PFSK-1 (cell line): ENCODE measurements at regions not wholly inside any gene's neighbourhood (a gene's known extent, or its start where the extent isn't known, plus 50 kb on each side); places are given as distances from the start of the nearest gene placed in this dataset.

ENCODE experiments used
- POLR2AphosphoS5 ChIP-seq: IDR thresholded peaks from 2 replicates; pipeline ENCODE4 v1.6.1; 2012; ENCODE audit warnings: low read depth, mild to moderate bottlenecking, control low read depth, low read length, moderate library complexity
- SIN3A ChIP-seq: IDR thresholded peaks from 2 replicates; pipeline ENCODE4 v1.6.1; 2012; ENCODE audit warnings: mild to moderate bottlenecking, low read length, moderate library complexity, borderline replicate concordance; ENCODE audit not compliant: insufficient read depth
- TAF1 ChIP-seq: IDR thresholded peaks from 2 replicates; pipeline ENCODE4 v1.6.1; 2012; ENCODE audit warnings: low read length, control low read depth, borderline replicate concordance; ENCODE audit not compliant: insufficient read depth
- TF ChIP-seq, protein P1 (sequence below), 2 experiments: IDR thresholded peaks; 2 replicates each; pipeline versions ENCODE4 v1.6.1 to v1.8.0; 2011 to 2012; ENCODE audit warnings: low read depth in 2 of 2, low read length in 2 of 2, control low read depth in 1 of 2, inconsistent platforms in 1 of 2, mild to moderate bottlenecking in 1 of 2, moderate library complexity in 1 of 2; ENCODE audit not compliant: insufficient read depth in 1 of 2

DNA sequence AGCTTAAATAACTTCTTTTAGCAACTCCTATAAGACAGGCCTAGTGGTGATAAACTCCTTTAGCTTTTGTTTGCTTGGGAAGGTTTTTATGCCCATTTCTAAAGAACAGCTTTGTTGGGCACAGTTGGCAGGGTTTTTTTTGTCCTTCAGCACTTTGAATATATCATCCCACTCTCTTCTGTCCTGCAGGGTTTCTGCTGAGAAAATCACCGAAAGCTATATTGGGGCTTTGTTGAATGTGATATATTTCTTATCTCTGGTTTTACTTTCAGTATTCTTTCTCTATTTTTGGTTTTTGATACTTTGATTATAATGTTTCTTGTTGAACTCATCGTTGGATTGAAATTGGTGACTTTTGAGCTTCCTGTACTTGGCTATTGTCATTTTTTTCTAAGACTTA, 372.8 kb upstream of the ZC3H15 start:
- no peak for TF ChIP-seq POLR2AphosphoS5
- TF ChIP-seq, protein P1, sequence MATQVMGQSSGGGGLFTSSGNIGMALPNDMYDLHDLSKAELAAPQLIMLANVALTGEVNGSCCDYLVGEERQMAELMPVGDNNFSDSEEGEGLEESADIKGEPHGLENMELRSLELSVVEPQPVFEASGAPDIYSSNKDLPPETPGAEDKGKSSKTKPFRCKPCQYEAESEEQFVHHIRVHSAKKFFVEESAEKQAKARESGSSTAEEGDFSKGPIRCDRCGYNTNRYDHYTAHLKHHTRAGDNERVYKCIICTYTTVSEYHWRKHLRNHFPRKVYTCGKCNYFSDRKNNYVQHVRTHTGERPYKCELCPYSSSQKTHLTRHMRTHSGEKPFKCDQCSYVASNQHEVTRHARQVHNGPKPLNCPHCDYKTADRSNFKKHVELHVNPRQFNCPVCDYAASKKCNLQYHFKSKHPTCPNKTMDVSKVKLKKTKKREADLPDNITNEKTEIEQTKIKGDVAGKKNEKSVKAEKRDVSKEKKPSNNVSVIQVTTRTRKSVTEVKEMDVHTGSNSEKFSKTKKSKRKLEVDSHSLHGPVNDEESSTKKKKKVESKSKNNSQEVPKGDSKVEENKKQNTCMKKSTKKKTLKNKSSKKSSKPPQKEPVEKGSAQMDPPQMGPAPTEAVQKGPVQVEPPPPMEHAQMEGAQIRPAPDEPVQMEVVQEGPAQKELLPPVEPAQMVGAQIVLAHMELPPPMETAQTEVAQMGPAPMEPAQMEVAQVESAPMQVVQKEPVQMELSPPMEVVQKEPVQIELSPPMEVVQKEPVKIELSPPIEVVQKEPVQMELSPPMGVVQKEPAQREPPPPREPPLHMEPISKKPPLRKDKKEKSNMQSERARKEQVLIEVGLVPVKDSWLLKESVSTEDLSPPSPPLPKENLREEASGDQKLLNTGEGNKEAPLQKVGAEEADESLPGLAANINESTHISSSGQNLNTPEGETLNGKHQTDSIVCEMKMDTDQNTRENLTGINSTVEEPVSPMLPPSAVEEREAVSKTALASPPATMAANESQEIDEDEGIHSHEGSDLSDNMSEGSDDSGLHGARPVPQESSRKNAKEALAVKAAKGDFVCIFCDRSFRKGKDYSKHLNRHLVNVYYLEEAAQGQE (IDR thresholded peaks at IDR 0.05; ENCODE audit: insufficient read depth in 1 of 2, low read depth in 2 of 2, low read length in 2 of 2), result no peak
- no peak for TF ChIP-seq SIN3A
- TF ChIP-seq TAF1, result no peak
